Stimulated activated CD4-positive, alpha-beta T cell treated with anti-CD3 and anti-CD28 coated beads, Interleukin-1b, Interleukin-23, amount 100 ng/mL, for 24 hours (primary cell): ENCODE measurements at regions not wholly inside any gene's neighbourhood (a gene's known extent, or its start where the extent isn't known, plus 50 kb on each side); places are given as distances from the start of the nearest gene placed in this dataset.

Experiments
- DNase-seq, 4 experiments: peaks; one replicate each; pipeline ENCODE4 v3.0.0-alpha.2; 2020; ENCODE audit warnings: low read depth in 4 of 4, low spot score in 1 of 4

- no peak for DNase-seq
These were observed 172.2 kb downstream of the OLFM4 start for GRCh38 chr13:53200498-53201453.

- DNase-seq: no peak
These were observed 173.0 kb downstream of the OLFM4 start for GRCh38 chr13:53201454-53202225.

GRCh38 chr13:53204598-53204997 lies 176.0 kb downstream of the OLFM4 start:
- DNase-seq: no peak

- DNase-seq: no peak
These were observed 177.8 kb downstream of the OLFM4 start for GRCh38 chr13:53206455-53206854.

- DNase-seq: no peak
These were observed 178.9 kb downstream of the OLFM4 start for GRCh38 chr13:53207556-53207955.

- DNase-seq: no peak
These were observed 185.8 kb downstream of the OLFM4 start for GRCh38 chr13:53214433-53214832.

- no peak for DNase-seq
These were observed 186.9 kb downstream of the OLFM4 start for GRCh38 chr13:53215563-53215962.

- no peak for DNase-seq
These were observed 188.2 kb downstream of the OLFM4 start for GRCh38 chr13:53216773-53217172.

GRCh38 chr13:53217194-53217593 lies 188.6 kb downstream of the OLFM4 start:
- no peak for DNase-seq

GRCh38 chr13:53220038-53220437 lies 191.4 kb downstream of the OLFM4 start:
- no peak for DNase-seq

- no peak for DNase-seq
These were observed 209.1 kb downstream of the OLFM4 start for GRCh38 chr13:53237696-53238095.

GRCh38 chr13:53238261-53238660 lies 209.6 kb downstream of the OLFM4 start:
- DNase-seq: no peak

GRCh38 chr13:53240401-53241025 lies 211.9 kb downstream of the OLFM4 start:
- DNase-seq: no peak

- DNase-seq: no peak
These were observed 213.3 kb downstream of the OLFM4 start for GRCh38 chr13:53241891-53242348.

GRCh38 chr13:53249236-53249635 lies 220.6 kb downstream of the OLFM4 start:
- no peak for DNase-seq

- DNase-seq: peak in 1 of 4 experiments; percentile 2
These were observed 221.8 kb downstream of the OLFM4 start for GRCh38 chr13:53250272-53250875.

GRCh38 chr13:53250977-53251376 lies 222.4 kb downstream of the OLFM4 start:
- DNase-seq: no peak

GRCh38 chr13:53254500-53254899 lies 225.9 kb downstream of the OLFM4 start:
- DNase-seq: no peak

- no peak for DNase-seq
These were observed 227.2 kb downstream of the OLFM4 start for GRCh38 chr13:53255795-53256194.

- no peak for DNase-seq
These were observed 232.0 kb downstream of the OLFM4 start for GRCh38 chr13:53260594-53260993.

GRCh38 chr13:53264751-53265385 lies 236.3 kb downstream of the OLFM4 start:
- no peak for DNase-seq
